WTC11 (cell line): ENCODE measurements at regions not wholly inside any gene's neighbourhood (a gene's known extent, or its start where the extent isn't known, plus 50 kb on each side); places are given as distances from the start of the nearest gene placed in this dataset.

ENCODE experiments used
- ATAC-seq: fragments of 200-7000 bp; cut with Tn5 transposase; 2 replicates; pipeline ENCODE4 v1.10.0; 2021; ENCODE audit warnings: mild to moderate bottlenecking, moderate library complexity
- CTCF ChIA-PET: fragments of 300-600 bp; sonication (Branson Sonifier 250); formaldehyde crosslinking; loops from one replicate; lab custom pipeline; 2021; ENCODE audit warnings: antibody characterized with exemption; lab: Charles Lee
- POLR2A ChIA-PET: fragments of 350-600 bp; sonication (Branson Sonifier 250); formaldehyde crosslinking; loops from one replicate; lab custom pipeline; 2021; ENCODE audit warnings: antibody characterized with exemption; lab: Charles Lee
- DNase-seq: peaks from one replicate; pipeline ENCODE4 v3.0.0; 2021; ENCODE audit warnings: low spot score
- H3K27ac Mint-ChIP-seq: 2 replicates; pipeline ENCODE4 v1.8.0; 2021; ENCODE audit warnings: mixed read lengths
- H3K27me3 Mint-ChIP-seq: 2 replicates; pipeline ENCODE4 v1.8.0; 2021; ENCODE audit warnings: low read depth, mild to moderate bottlenecking, moderate library complexity, mixed read lengths
- H3K36me3 Mint-ChIP-seq: 2 replicates; pipeline ENCODE4 v1.8.0; 2021; ENCODE audit warnings: mixed read lengths
- H3K4me1 Mint-ChIP-seq: 2 replicates; pipeline ENCODE4 v1.8.0; 2022; ENCODE audit warnings: mixed read lengths
- H3K4me3 Mint-ChIP-seq: 2 replicates; pipeline ENCODE4 v1.8.0; 2021; ENCODE audit warnings: mild to moderate bottlenecking, moderate library complexity, mixed read lengths
- H3K9me3 Mint-ChIP-seq: 2 replicates; pipeline ENCODE4 v1.8.0; 2021; ENCODE audit warnings: mixed read lengths
- AFF4 ChIP-seq: sonication (generic); formaldehyde crosslinking; IDR thresholded peaks from 2 replicates; pipeline ENCODE4 v1.8.1; 2023; ENCODE audit warnings: mild to moderate bottlenecking, missing genetic modification reagents, borderline replicate concordance
- ATF1 ChIP-seq: sonication (generic); formaldehyde crosslinking; IDR thresholded peaks from 2 replicates; pipeline ENCODE4 v1.8.1; 2023; ENCODE audit warnings: mild to moderate bottlenecking, moderate library complexity, missing genetic modification reagents
- CREB1 ChIP-seq: sonication (generic); formaldehyde crosslinking; IDR thresholded peaks from 2 replicates; pipeline ENCODE4 v1.8.0; 2023; ENCODE audit warnings: mild to moderate bottlenecking, missing genetic modification reagents
- EMX1 ChIP-seq: fragments of 250-450 bp; sonication (Bioruptor Pico); IDR thresholded peaks from 2 replicates; pipeline ENCODE4 v1.8.0; 2021; ENCODE audit warnings: mild to moderate bottlenecking
- ERG ChIP-seq: fragments of 250-450 bp; sonication (Bioruptor Pico); IDR thresholded peaks from 2 replicates; pipeline ENCODE4 v1.8.0; 2021; ENCODE audit warnings: mild to moderate bottlenecking
- FOXJ3 ChIP-seq: sonication (generic); formaldehyde crosslinking; IDR thresholded peaks from 2 replicates; pipeline ENCODE4 v1.9.0; 2021; ENCODE audit warnings: missing genetic modification reagents, mild to moderate bottlenecking, borderline replicate concordance
- GABPB1 ChIP-seq: sonication (generic); formaldehyde crosslinking; IDR thresholded peaks from 2 replicates; pipeline ENCODE4 v1.8.1; 2023; ENCODE audit warnings: mild to moderate bottlenecking, missing genetic modification reagents
- HMGXB4 ChIP-seq: sonication (generic); formaldehyde crosslinking; IDR thresholded peaks from 2 replicates; pipeline ENCODE4 v1.8.1; 2023; ENCODE audit warnings: mild to moderate bottlenecking, moderate library complexity, missing genetic modification reagents
- PRRX2 ChIP-seq: fragments of 250-450 bp; sonication (Bioruptor Pico); IDR thresholded peaks from 2 replicates; pipeline ENCODE4 v1.8.0; 2021; ENCODE audit warnings: mild to moderate bottlenecking
- TCF7 ChIP-seq: sonication (generic); formaldehyde crosslinking; IDR thresholded peaks from 2 replicates; pipeline ENCODE4 v1.8.0; 2022; ENCODE audit warnings: mild to moderate bottlenecking, low read depth, missing genetic modification reagents, moderate library complexity
- USF1 ChIP-seq: sonication (generic); formaldehyde crosslinking; IDR thresholded peaks from 2 replicates; pipeline ENCODE4 v1.8.0; 2022; ENCODE audit warnings: mild to moderate bottlenecking, missing genetic modification reagents
- USF2 ChIP-seq: sonication (generic); formaldehyde crosslinking; IDR thresholded peaks from 2 replicates; pipeline ENCODE4 v1.8.1; 2023; ENCODE audit warnings: mild to moderate bottlenecking, missing genetic modification reagents, moderate library complexity
- ZNF317 ChIP-seq: sonication (generic); formaldehyde crosslinking; IDR thresholded peaks from 2 replicates; pipeline ENCODE4 v1.8.1; 2023; ENCODE audit warnings: low read depth, mild to moderate bottlenecking, moderate library complexity, missing genetic modification reagents, borderline replicate concordance
- ZNF423 ChIP-seq: fragments of 250-450 bp; sonication (Bioruptor Pico); IDR thresholded peaks from 2 replicates; pipeline ENCODE4 v2.1.2; 2022; ENCODE audit warnings: mild to moderate bottlenecking, moderate library complexity
- ZNF512 ChIP-seq: sonication (generic); formaldehyde crosslinking; IDR thresholded peaks from 2 replicates; pipeline ENCODE4 v1.8.1; 2022; ENCODE audit warnings: missing genetic modification reagents, borderline replicate concordance
- ZNF671 ChIP-seq: fragments of 250-450 bp; sonication (Bioruptor Pico); IDR thresholded peaks from 2 replicates; pipeline ENCODE4 v1.8.0; 2021; ENCODE audit warnings: mild to moderate bottlenecking

- H3K27me3 Mint-ChIP-seq: no peaks in the 10 kb centered on the region
- ATAC-seq (no peak), DNase-seq (no peak)
- no peak for TF ChIP-seq TCF7 (CRISPR knock-in tag)
- no peak for TF ChIP-seq USF2
- TF ChIP-seq ZNF671: no peak
- no peak for TF ChIP-seq PRRX2
- no peak for TF ChIP-seq ZNF423
- no peak for TF ChIP-seq HMGXB4 (CRISPR knock-in tag)
- no peak for TF ChIP-seq USF1 (CRISPR knock-in tag)
- no peak for TF ChIP-seq GABPB1 (CRISPR knock-in tag)
- no peak for TF ChIP-seq FOXJ3 (CRISPR knock-in tag)
- no peak for TF ChIP-seq ERG (CRISPR knock-in tag)
- no peak for TF ChIP-seq CREB1
- TF ChIP-seq ZNF512 (CRISPR knock-in tag): no peak
- no peak for TF ChIP-seq EMX1 (CRISPR knock-in tag)
- TF ChIP-seq ATF1 (CRISPR knock-in tag): no peak
- H3K27ac Mint-ChIP-seq: no peak overlapping the region
- H3K4me3 Mint-ChIP-seq: no peak overlapping the region
- ChIA-PET POLR2A (no interaction called here), CTCF (no interaction called here)
- no peaks in the 10 kb centered on the region for H3K36me3 Mint-ChIP-seq
- H3K9me3 Mint-ChIP-seq: peaks cover 8% of the 10 kb centered on the region; the same call in 1 of the 2 replicates
- H3K4me1 Mint-ChIP-seq: peaks cover 4% of the 10 kb centered on the region
Measured at GRCh38 chr18:73942956-73943355, 204.7 kb downstream of the FBXO15 start.

- TF ChIP-seq AFF4 (CRISPR knock-in tag) (no peak), ZNF317 (CRISPR knock-in tag) (no peak)
- CTCF ChIA-PET: no interaction called here
- no peak overlapping the region for H3K4me3 Mint-ChIP-seq
- no peak for ATAC-seq
- no peaks in the 10 kb centered on the region for H3K4me1 Mint-ChIP-seq
- H3K27me3 Mint-ChIP-seq: no peaks in the 10 kb centered on the region
- no peak overlapping the region for H3K27ac Mint-ChIP-seq
- H3K36me3 Mint-ChIP-seq: no peaks in the 10 kb centered on the region
- no peak for DNase-seq
- peaks cover 8% of the 10 kb centered on the region; the same call in 1 of the 2 replicates for H3K9me3 Mint-ChIP-seq
- POLR2A ChIA-PET: no interaction called here
Measured at GRCh38 chr18:73942081-73942625, 205.5 kb downstream of the FBXO15 start.
